AG09319 (cell line): ENCODE measurements at regions not wholly inside any gene's neighbourhood (a gene's known extent, or its start where the extent isn't known, plus 50 kb on each side); places are given as distances from the start of the nearest gene placed in this dataset.
"Not testable (repeated sequence)": the region's sequence is repeated elsewhere in the genome, so short reads cannot be mapped to it uniquely, and the experiment has no call there.

Experiments
- DNase-seq: peaks from one replicate; pipeline ENCODE4 v3.0.0-alpha.2; 2010; ENCODE audit warnings: low read depth; ENCODE audit errors: extremely low read depth
- CTCF ChIP-seq: IDR thresholded peaks from 2 replicates; pipeline ENCODE4 v1.5.1; 2011; ENCODE audit warnings: low read depth, mild to moderate bottlenecking, inconsistent platforms, low read length, moderate library complexity

GRCh38 chr15:77886805-77887448, 190.6 kb downstream of the TBC1D2B start:
- no peak for DNase-seq
- TF ChIP-seq CTCF: no peak

- not testable (repeated sequence) for DNase-seq
Measured at GRCh38 chr15:77885877-77886500, 191.5 kb downstream of the TBC1D2B start.

DNA sequence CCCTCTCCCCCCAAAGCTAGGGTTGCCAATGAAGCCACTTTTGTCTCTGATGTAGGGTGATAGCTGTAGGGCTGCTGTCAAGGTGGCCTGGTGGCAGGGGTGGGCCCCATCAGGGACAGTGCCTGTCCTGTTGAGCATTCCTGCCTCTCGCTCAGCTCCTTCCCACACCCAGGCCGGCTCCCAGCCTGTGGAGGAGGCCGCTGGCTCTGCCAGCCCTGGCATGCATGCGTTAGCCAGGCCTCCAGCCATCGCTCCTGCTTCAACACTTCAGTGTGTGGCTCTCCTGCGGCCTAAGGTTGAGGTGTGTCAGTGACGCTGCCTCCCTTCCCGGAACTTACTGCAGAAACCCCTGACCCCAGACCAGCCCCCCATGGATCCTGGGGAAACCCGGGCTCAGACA, 194.5 kb downstream of the TBC1D2B start:
- DNase-seq: not testable (repeated sequence)

- TF ChIP-seq CTCF: no peak
Measured at GRCh38 chr15:77881950-77882349, 195.6 kb downstream of the TBC1D2B start.

GRCh38 chr15:77881535-77881934, 196.0 kb downstream of the TBC1D2B start:
- not testable (repeated sequence) for DNase-seq

More at GRCh38 chr15:77881950-77882349, 195.6 kb downstream of the TBC1D2B start:
- DNase-seq: no peak

GRCh38 chr15:77879466-77879865, 198.0 kb downstream of the TBC1D2B start:
- not testable (repeated sequence) for DNase-seq

- DNase-seq: no peak
- no peak for TF ChIP-seq CTCF
Measured at GRCh38 chr15:77877869-77878577, 199.5 kb downstream of the TBC1D2B start.

DNA sequence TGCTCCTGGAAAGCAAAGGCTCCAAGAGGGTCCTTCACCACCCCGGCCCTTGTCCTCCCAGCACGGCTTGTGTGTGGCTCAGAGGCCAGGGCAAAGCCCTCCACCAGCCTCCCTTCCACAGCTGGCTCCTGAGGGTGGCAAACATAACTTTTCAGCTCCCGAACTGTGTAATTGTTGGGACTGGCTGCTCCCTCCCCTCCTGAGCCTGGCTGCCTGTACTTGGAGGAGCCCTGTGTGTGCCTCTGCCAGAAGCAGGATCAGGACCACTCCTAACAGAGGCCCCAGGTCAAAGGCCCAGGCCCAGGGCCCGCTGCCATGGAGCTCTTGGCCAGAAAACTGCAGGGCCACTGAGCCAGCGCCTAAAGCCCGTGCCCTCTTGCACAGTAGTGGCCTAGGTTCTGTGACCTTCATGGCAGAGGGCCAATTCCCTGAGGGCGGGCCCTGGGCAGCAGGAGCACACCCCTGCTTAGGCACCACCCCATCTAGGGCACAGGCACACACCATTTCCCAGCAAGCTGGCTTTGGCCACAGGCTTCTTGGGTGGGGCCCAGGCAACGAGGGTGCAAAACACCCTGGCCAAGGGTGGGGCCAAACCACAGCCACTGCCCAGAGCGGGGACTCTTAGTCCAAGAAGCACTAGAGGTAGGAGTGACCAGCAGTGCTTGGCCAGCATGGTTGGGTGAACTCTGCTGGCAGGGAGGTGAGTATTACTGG, 201.2 kb downstream of the TBC1D2B start:
- not testable (repeated sequence) for DNase-seq

DNA sequence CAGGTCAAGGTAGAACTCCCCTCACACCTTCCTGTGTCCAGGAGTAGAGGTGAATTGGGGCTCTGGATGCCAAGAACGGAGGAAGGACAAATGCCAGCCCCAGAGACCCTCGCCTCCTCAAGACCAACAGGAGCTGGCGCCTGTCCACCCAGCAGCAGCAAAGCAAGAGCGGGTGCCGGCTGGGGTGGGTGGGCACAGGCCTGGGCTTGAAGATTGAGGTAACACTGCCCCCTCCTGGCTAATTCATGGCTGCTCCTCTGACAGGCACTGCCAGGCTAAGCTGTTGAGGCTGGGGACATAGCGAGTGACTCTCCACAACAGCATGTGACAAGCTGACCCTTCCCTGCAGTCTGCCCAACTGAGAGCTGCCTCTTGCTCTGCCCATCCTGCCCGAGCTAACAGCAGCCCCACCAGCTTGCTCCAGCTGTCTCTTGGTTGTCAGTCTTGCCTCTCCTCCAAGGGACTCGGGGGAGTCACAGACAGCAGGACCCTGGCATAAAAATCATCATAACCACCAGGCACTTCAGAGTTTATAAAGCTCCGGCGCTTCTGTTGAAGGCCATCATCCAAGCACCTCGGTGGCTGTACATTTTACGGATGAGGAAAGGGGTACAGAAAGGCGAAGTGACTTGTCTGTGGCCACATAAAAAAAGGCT, 202.3 kb downstream of the TBC1D2B start:
- not testable (repeated sequence) for DNase-seq
- TF ChIP-seq CTCF: peak; percentile 42
